HCT116 (cell line): ENCODE measurements at regions not wholly inside any gene's neighbourhood (a gene's known extent, or its start where the extent isn't known, plus 50 kb on each side); places are given as distances from the start of the nearest gene placed in this dataset.

Experiments
- ATAC-seq: fragments of 200-7000 bp; cut with Tn5 transposase; 2 replicates; pipeline ENCODE4 v1.9.1; 2020; ENCODE audit warnings: mild to moderate bottlenecking, moderate library complexity
- BruUV-seq: library from RNA; stranded (reverse); fragments of 400-500 nt; replicated peaks from 2 replicates; lab custom pipeline; 2021; lab: Mats Ljungman, UMichigan
- CTCF ChIA-PET: fragments of 300-600 bp; sonication (Branson Sonifier 250); formaldehyde crosslinking; loops from one replicate; lab custom pipeline; 2021; ENCODE audit warnings: antibody characterized with exemption; lab: Charles Lee
- POLR2A ChIA-PET: fragments of 300-600, 350-600 bp; sonication (Branson Sonifier 250); formaldehyde crosslinking; loops from one replicate; lab custom pipeline; 2021; ENCODE audit warnings: antibody characterized with exemption; lab: Charles Lee
- RAD21 ChIA-PET, 2 experiments: fragments of 300-600 bp; sonication (Branson Sonifier 250); formaldehyde crosslinking; loops; one replicate each; lab custom pipeline; 2023; ENCODE audit warnings: low total read pairs in 2 of 2; ENCODE audit not compliant: uncharacterized antibody in 2 of 2, unreplicated experiment in 2 of 2, low non-redundant PET in 1 of 2; lab: Charles Lee
- DNase-seq: peaks from one replicate; pipeline ENCODE4 v3.0.0-alpha.2; 2010; ENCODE audit warnings: low read depth, low spot score
- H2AFZ ChIP-seq: fragments of 200-600 bp; shearing (Covaris generic), sonication (generic); 2 replicates; pipeline ENCODE4 v1.6.1; 2017; ENCODE audit warnings: low read depth, mixed run types, mixed read lengths, antibody characterized with exemption, low read length; ENCODE audit not compliant: poor library complexity, severe bottlenecking
- H3K27ac ChIP-seq: 2 replicates; pipeline ENCODE4 v1.5.1; 2012; ENCODE audit warnings: low read depth, low read length
- H3K27me3 ChIP-seq: fragments of 200-600 bp; sonication (generic); 2 replicates; pipeline ENCODE4 v1.6.1; 2016; ENCODE audit warnings: mixed run types, low read length, mixed read lengths; ENCODE audit not compliant: insufficient read depth
- H3K36me3 ChIP-seq, 2 experiments: fragments of 200-500 bp in 1 of 2; fragments of 200-600 bp in 1 of 2; sonication (Bioruptor generic) in 1 of 2; sonication (generic) in 1 of 2; 2 replicates each; pipeline versions ENCODE4 v1.5.1 to v1.6.1; 2014 to 2016; ENCODE audit warnings: low read length in 2 of 2, inconsistent platforms in 1 of 2, mixed read lengths in 1 of 2, mixed run types in 1 of 2; ENCODE audit not compliant: insufficient read depth in 2 of 2, control insufficient read depth in 1 of 2
- H3K4me1 ChIP-seq, 2 experiments: fragments of 200-600 bp in 1 of 2; sonication (generic) in 1 of 2; 2 replicates each; pipeline versions ENCODE4 v1.5.1 to v1.6.1; 2012 to 2017; ENCODE audit warnings: low read length in 2 of 2, inconsistent platforms in 1 of 2, mild to moderate bottlenecking in 1 of 2, mixed read lengths in 1 of 2, mixed run types in 1 of 2, moderate library complexity in 1 of 2; ENCODE audit not compliant: insufficient read depth in 2 of 2, control insufficient read depth in 1 of 2
- H3K4me2 ChIP-seq: fragments of 200-600 bp; sonication (generic); 2 replicates; pipeline ENCODE4 v1.6.1; 2017; ENCODE audit warnings: mixed run types, low read length, mixed read lengths
- H3K4me3 ChIP-seq, 2 experiments: fragments of 200-600 bp in 1 of 2; sonication (generic) in 1 of 2; replicated peaks in 1 of 2; 2 replicates each; pipeline ENCODE4 v1.5.1; 2011 to 2016; ENCODE audit warnings: low read length in 2 of 2, control low read depth in 1 of 2, low read depth in 1 of 2, mild to moderate bottlenecking in 1 of 2, mixed read lengths in 1 of 2, mixed run types in 1 of 2
- H3K79me2 ChIP-seq: fragments of 200-600 bp; sonication (generic); 2 replicates; pipeline ENCODE4 v1.6.1; 2017; ENCODE audit warnings: mild to moderate bottlenecking, mixed run types, low read length, moderate library complexity, mixed read lengths; ENCODE audit not compliant: insufficient read depth
- H3K9ac ChIP-seq: fragments of 200-600 bp; sonication (generic); 2 replicates; pipeline ENCODE4 v1.6.1; 2016; ENCODE audit warnings: low read length, mixed read lengths
- H3K9me2 ChIP-seq: fragments of 200-600 bp; sonication (generic), shearing (Covaris generic); 2 replicates; pipeline ENCODE4 v1.6.1; 2017; ENCODE audit warnings: mixed run types, mild to moderate bottlenecking, moderate library complexity; ENCODE audit not compliant: insufficient read depth
- H3K9me3 ChIP-seq, 2 experiments: fragments of 200-500 bp in 1 of 2; fragments of 200-600 bp in 1 of 2; sonication (Bioruptor generic) in 1 of 2; sonication (generic) in 1 of 2; 2 replicates each; pipeline ENCODE4 v1.6.1; 2014 to 2017; ENCODE audit warnings: low read length in 2 of 2, mixed read lengths in 2 of 2, inconsistent platforms in 1 of 2, low read depth in 1 of 2, mild to moderate bottlenecking in 1 of 2, mixed run types in 1 of 2, moderate library complexity in 1 of 2; ENCODE audit not compliant: control insufficient read depth in 1 of 2, insufficient read depth in 1 of 2
- H4K20me1 ChIP-seq: fragments of 200-600 bp; sonication (generic), shearing (Covaris generic); 2 replicates; pipeline ENCODE4 v1.6.1; 2017; ENCODE audit warnings: mixed run types, mild to moderate bottlenecking, moderate library complexity; ENCODE audit not compliant: insufficient read depth
- CTCF ChIP-seq, 3 experiments: fragments of 200-600 bp in 1 of 3; sonication (generic) in 1 of 3; IDR thresholded peaks in 2 of 3; conservative IDR thresholded peaks in 1 of 3; 2 replicates each; pipeline ENCODE4 v1.5.1; 2012 to 2017; ENCODE audit warnings: low read depth in 2 of 3, low read length in 2 of 3, antibody characterized with exemption in 1 of 3, borderline replicate concordance in 1 of 3, control low read depth in 1 of 3, mild to moderate bottlenecking in 1 of 3, mixed read lengths in 1 of 3, mixed run types in 1 of 3, moderate library complexity in 1 of 3; ENCODE audit not compliant: insufficient read depth in 1 of 3
- EGR1 ChIP-seq: IDR thresholded peaks from 2 replicates; pipeline ENCODE4 v1.6.1; 2012; ENCODE audit warnings: low read depth
- EZH2 ChIP-seq: fragments of 200-600 bp; sonication (generic); IDR thresholded peaks from 2 replicates; pipeline ENCODE4 v1.6.1; 2017; ENCODE audit warnings: antibody characterized with exemption, mixed run types
- EZH2phosphoT487 ChIP-seq: fragments of 200-600 bp; IDR thresholded peaks from 2 replicates; pipeline ENCODE4 v1.6.1; 2018; ENCODE audit warnings: antibody characterized with exemption, borderline replicate concordance
- FOSL1 ChIP-seq: IDR thresholded peaks from 2 replicates; pipeline ENCODE4 v1.6.1; 2012; ENCODE audit warnings: low read depth
- JUND ChIP-seq: IDR thresholded peaks from 2 replicates; pipeline ENCODE4 v1.6.1; 2012
- POLR2A ChIP-seq: IDR thresholded peaks from 2 replicates; pipeline ENCODE4 v1.7.0; 2011; ENCODE audit warnings: borderline replicate concordance; ENCODE audit not compliant: insufficient read depth, insufficient read length; ENCODE audit errors: extremely low read depth
- POLR2AphosphoS5 ChIP-seq: IDR thresholded peaks from 2 replicates; pipeline ENCODE4 v1.6.1; 2011; ENCODE audit warnings: mild to moderate bottlenecking, low read depth, low read length, moderate library complexity
- SIN3A ChIP-seq: IDR thresholded peaks from 2 replicates; pipeline ENCODE4 v1.6.1; 2012; ENCODE audit warnings: low read depth
- SP1 ChIP-seq: IDR thresholded peaks from 2 replicates; pipeline ENCODE4 v1.6.1; 2012; ENCODE audit warnings: low read depth
- SRF ChIP-seq: IDR thresholded peaks from 2 replicates; pipeline ENCODE4 v1.6.1; 2012; ENCODE audit warnings: low read depth
- TCF7L2 ChIP-seq: IDR thresholded peaks from 2 replicates; pipeline ENCODE4 v1.7.0; 2011; ENCODE audit warnings: borderline replicate concordance, inconsistent platforms; ENCODE audit not compliant: insufficient read depth, insufficient read length; ENCODE audit errors: extremely low read depth
- YY1 ChIP-seq: IDR thresholded peaks from 2 replicates; pipeline ENCODE4 v1.6.1; 2011; ENCODE audit warnings: low read length, low read depth, moderate library complexity, mild to moderate bottlenecking; ENCODE audit not compliant: insufficient replicate concordance; ENCODE audit errors: extremely low read depth
- ZBTB33 ChIP-seq: IDR thresholded peaks from 2 replicates; pipeline ENCODE4 v1.6.1; 2011; ENCODE audit warnings: mild to moderate bottlenecking, low read length, moderate library complexity; ENCODE audit not compliant: insufficient replicate concordance; ENCODE audit errors: extremely low read depth
- ZFX ChIP-seq: fragments of 450-650 bp; IDR thresholded peaks from 2 replicates; pipeline ENCODE4 v1.6.1; 2017
- ZNF274 ChIP-seq: fragments of 200-500 bp; sonication (Bioruptor generic); IDR thresholded peaks from 2 replicates; pipeline ENCODE4 v1.6.1; 2014; ENCODE audit warnings: mild to moderate bottlenecking, low read depth, low read length, inconsistent platforms
- intact Hi-C: fragments of 100-400 bp; cut with micrococcal nuclease; formaldehyde crosslinking; loops from 2 replicates; pipeline ENCODE4 v1.10.0; 2022
- TF ChIP-seq, protein P1 (sequence below): IDR thresholded peaks from 2 replicates; pipeline ENCODE4 v1.6.1; 2012
- TF ChIP-seq, protein P2 (sequence below): IDR thresholded peaks from 2 replicates; pipeline ENCODE4 v1.6.1; 2012; ENCODE audit warnings: low read depth

GRCh38 chr9:79246170-79246569, 325.6 kb upstream of the TLE4 start:
- intact Hi-C loops = no loop called here

More at GRCh38 chr9:79246170-79246569, 325.6 kb upstream of the TLE4 start:
- Histone ChIP-seq H3K27ac (no peak overlapping the region), H2AFZ (no peak overlapping the region), H3K36me3 (no peaks in the 10 kb centered on the region), H3K4me1 (no peaks in the 10 kb centered on the region), H3K27me3 (no peaks in the 10 kb centered on the region), H3K79me2 (no peaks in the 10 kb centered on the region), H4K20me1 (no peaks in the 10 kb centered on the region; the same call in 1 of the 2 replicates), H3K9ac (no peak overlapping the region), H3K9me2 (no peaks in the 10 kb centered on the region), H3K4me3 (no peak overlapping the region), H3K9me3 (no peaks in the 10 kb centered on the region), H3K4me2 (no peak overlapping the region)
- RAD21 ChIA-PET = no interaction called here
- POLR2A ChIA-PET = no interaction called here
- CTCF ChIA-PET = no interaction called here
- TF ChIP-seq JUND (no peak), ZNF274 (no peak), CTCF (IDR thresholded peaks at IDR 0.05 in 2 of 3, conservative IDR thresholded peaks at IDR 0.05 in 1 of 3; ENCODE audit: borderline replicate concordance in 1 of 3, insufficient read depth in 1 of 3, low read depth in 2 of 3, low read length in 2 of 3) (no peak), YY1 (no peak), SP1 (no peak), POLR2A (no peak), EZH2 (no peak), FOSL1 (no peak), EZH2phosphoT487 (no peak), POLR2AphosphoS5 (no peak), SIN3A (no peak), EGR1 (no peak), ZBTB33 (no peak), ZFX (no peak), TCF7L2 (no peak), SRF (no peak)
- TF ChIP-seq, protein P1, sequence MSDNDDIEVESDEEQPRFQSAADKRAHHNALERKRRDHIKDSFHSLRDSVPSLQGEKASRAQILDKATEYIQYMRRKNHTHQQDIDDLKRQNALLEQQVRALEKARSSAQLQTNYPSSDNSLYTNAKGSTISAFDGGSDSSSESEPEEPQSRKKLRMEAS = no peak
- TF ChIP-seq, protein P2, sequence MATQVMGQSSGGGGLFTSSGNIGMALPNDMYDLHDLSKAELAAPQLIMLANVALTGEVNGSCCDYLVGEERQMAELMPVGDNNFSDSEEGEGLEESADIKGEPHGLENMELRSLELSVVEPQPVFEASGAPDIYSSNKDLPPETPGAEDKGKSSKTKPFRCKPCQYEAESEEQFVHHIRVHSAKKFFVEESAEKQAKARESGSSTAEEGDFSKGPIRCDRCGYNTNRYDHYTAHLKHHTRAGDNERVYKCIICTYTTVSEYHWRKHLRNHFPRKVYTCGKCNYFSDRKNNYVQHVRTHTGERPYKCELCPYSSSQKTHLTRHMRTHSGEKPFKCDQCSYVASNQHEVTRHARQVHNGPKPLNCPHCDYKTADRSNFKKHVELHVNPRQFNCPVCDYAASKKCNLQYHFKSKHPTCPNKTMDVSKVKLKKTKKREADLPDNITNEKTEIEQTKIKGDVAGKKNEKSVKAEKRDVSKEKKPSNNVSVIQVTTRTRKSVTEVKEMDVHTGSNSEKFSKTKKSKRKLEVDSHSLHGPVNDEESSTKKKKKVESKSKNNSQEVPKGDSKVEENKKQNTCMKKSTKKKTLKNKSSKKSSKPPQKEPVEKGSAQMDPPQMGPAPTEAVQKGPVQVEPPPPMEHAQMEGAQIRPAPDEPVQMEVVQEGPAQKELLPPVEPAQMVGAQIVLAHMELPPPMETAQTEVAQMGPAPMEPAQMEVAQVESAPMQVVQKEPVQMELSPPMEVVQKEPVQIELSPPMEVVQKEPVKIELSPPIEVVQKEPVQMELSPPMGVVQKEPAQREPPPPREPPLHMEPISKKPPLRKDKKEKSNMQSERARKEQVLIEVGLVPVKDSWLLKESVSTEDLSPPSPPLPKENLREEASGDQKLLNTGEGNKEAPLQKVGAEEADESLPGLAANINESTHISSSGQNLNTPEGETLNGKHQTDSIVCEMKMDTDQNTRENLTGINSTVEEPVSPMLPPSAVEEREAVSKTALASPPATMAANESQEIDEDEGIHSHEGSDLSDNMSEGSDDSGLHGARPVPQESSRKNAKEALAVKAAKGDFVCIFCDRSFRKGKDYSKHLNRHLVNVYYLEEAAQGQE = no peak
- DNase-seq (no peak), ATAC-seq (no peak)
- BruUV-seq = no TSS peak
